Upper lobe of left lung (tissue), 6 donors: ENCODE measurements at regions not wholly inside any gene's neighbourhood (a gene's known extent, or its start where the extent isn't known, plus 50 kb on each side); places are given as distances from the start of the nearest gene placed in this dataset.
A peak's percentile ranks its signal among the peaks of the same experiment; 100 is the strongest.

Experiments used
- ATAC-seq, 2 donors: fragments of 200-7000 bp; cut with Tn5 transposase; one replicate each; pipeline ENCODE4 v1.9.1; 2022; ENCODE audit warnings: mild to moderate bottlenecking in 2 of 2, moderate library complexity in 2 of 2; ENCODE audit not compliant: low FRiP score in 2 of 2
- DNase-seq, 2 donors: peaks; one replicate each; pipeline ENCODE4 v3.0.0-alpha.2; 2019 to 2020
- H3K27ac ChIP-seq, 4 donors: fragments of 200-600 bp; sonication (generic); one replicate each; pipeline ENCODE4 v1.5.1; 2016 to 2019
- H3K27me3 ChIP-seq, 4 donors: fragments of 200-600 bp; sonication (generic); one replicate each; pipeline ENCODE4 v1.5.1; 2017 to 2019
- H3K36me3 ChIP-seq, 4 donors: fragments of 200-600 bp; sonication (generic); one replicate each; pipeline ENCODE4 v1.5.1; 2016 to 2019
- H3K4me1 ChIP-seq, 4 donors: fragments of 200-600 bp; sonication (generic); one replicate each; pipeline ENCODE4 v1.5.1; 2018 to 2019
- H3K4me3 ChIP-seq, 4 donors: fragments of 200-600 bp; sonication (generic); one replicate each; pipeline ENCODE4 v1.5.1; 2017 to 2019; ENCODE audit warnings: mild to moderate bottlenecking in 2 of 4, moderate library complexity in 1 of 4
- H3K9me3 ChIP-seq, 4 donors: fragments of 200-600 bp; sonication (generic); one replicate each; pipeline ENCODE4 v1.5.1; 2018 to 2019
- CTCF ChIP-seq, 6 experiments: fragments of 450-650 bp in 4 of 6; fragments of 200-600 bp in 2 of 6; sonication (generic) in 2 of 6; IDR thresholded peaks; one replicate each; pipeline ENCODE4 v1.5.1; 2016 to 2019; ENCODE audit warnings: antibody characterized with exemption in 6 of 6
- EP300 ChIP-seq, 4 donors: sonication (generic); formaldehyde crosslinking; IDR thresholded peaks; one replicate each; pipeline ENCODE4 v1.5.1; 2017; ENCODE audit warnings: antibody characterized with exemption in 4 of 4, control low read depth in 2 of 4
- POLR2A ChIP-seq, 4 donors: fragments of 450-650 bp; IDR thresholded peaks; one replicate each; pipeline ENCODE4 v1.5.1; 2016 to 2017; ENCODE audit warnings: antibody characterized with exemption in 4 of 4, mild to moderate bottlenecking in 2 of 4
- POLR2AphosphoS5 ChIP-seq, 2 donors: sonication (generic); formaldehyde crosslinking; IDR thresholded peaks; one replicate each; pipeline ENCODE4 v1.5.1; 2017; ENCODE audit warnings: antibody characterized with exemption in 2 of 2
- WGBS, 2 donors: methylation state at CpG; one replicate each; pipeline ENCODE4 v1.1.5; 2017 to 2018; 5-methylcytosine and 5-hydroxymethylcytosine counted together
- donor health status: DM: no; HTN: no; CAD: no; lungs with moderate emphysema.
- donor health status: DM: no; HTN: yes; CAD: no; lungs with severe emphysema.

- no peak for ATAC-seq
Measured at GRCh38 chr16:86013867-86014266, 114.9 kb downstream of the IRF8 start.

GRCh38 chr16:86015606-86016005, 116.6 kb downstream of the IRF8 start:
- H3K27ac ChIP-seq = no peak overlapping the region
- H3K4me1 ChIP-seq = no peaks in the 10 kb centered on the region
- H3K9me3 ChIP-seq = peaks cover 0 to 10% (median 5%) of the 10 kb centered on the region in 4 donors
- no peak overlapping the region for H3K4me3 ChIP-seq
- DNase-seq (peak in 1 of 2 donors; percentile 3), ATAC-seq (no peak)
- no peak for TF ChIP-seq POLR2AphosphoS5 (IDR thresholded peaks at IDR 0.05)
- TF ChIP-seq CTCF (IDR thresholded peaks at IDR 0.05) = no peak
- no peak for TF ChIP-seq EP300 (IDR thresholded peaks at IDR 0.05)
- WGBS, 2 donors = 77 to 80% methylated on average over 6 of the region's 6 CpGs
- no peaks in the 10 kb centered on the region for H3K27me3 ChIP-seq
- H3K36me3 ChIP-seq = no peaks in the 10 kb centered on the region

More at GRCh38 chr16:86013867-86014266, 114.9 kb downstream of the IRF8 start:
- Histone ChIP-seq H3K27ac (no peak overlapping the region), H3K4me1 (no peaks in the 10 kb centered on the region), H3K36me3 (no peaks in the 10 kb centered on the region), H3K27me3 (no peaks in the 10 kb centered on the region), H3K9me3 (no peaks in the 10 kb centered on the region), H3K4me3 (no peak overlapping the region)
- WGBS, 2 donors = 94 to 95% methylated on average over 2 of the region's 2 CpGs
- no peak for TF ChIP-seq POLR2AphosphoS5 (IDR thresholded peaks at IDR 0.05)
- TF ChIP-seq EP300 (IDR thresholded peaks at IDR 0.05) = no peak
- TF ChIP-seq POLR2A (IDR thresholded peaks at IDR 0.05) = no peak
- TF ChIP-seq CTCF (IDR thresholded peaks at IDR 0.05) = no peak
- DNase-seq = no peak

GRCh38 chr16:86016201-86016965, 117.4 kb downstream of the IRF8 start:
- WGBS, 2 donors = 48 to 51% methylated on average over 13 of the region's 13 CpGs
- Histone ChIP-seq H3K4me1 (no peaks in the 10 kb centered on the region), H3K27ac (no peak overlapping the region), H3K36me3 (no peaks in the 10 kb centered on the region), H3K4me3 (no peak overlapping the region), H3K27me3 (no peaks in the 10 kb centered on the region), H3K9me3 (peaks cover 0 to 10% (median 5%) of the 10 kb centered on the region in 4 donors)
- ATAC-seq (peak in 1 of 2 donors; percentile 67), DNase-seq (peak in 1 of 2 donors; percentile 32)
- no peak for TF ChIP-seq EP300 (IDR thresholded peaks at IDR 0.05)
- TF ChIP-seq CTCF (IDR thresholded peaks at IDR 0.05) = peak; percentile 48 to 75 (median 58)

GRCh38 chr16:86018071-86018470, 119.1 kb downstream of the IRF8 start:
- no peak overlapping the region for H3K27ac ChIP-seq
- H3K27me3 ChIP-seq = peaks cover 0 to 1% (median 0%) of the 10 kb centered on the region in 4 donors
- no peaks in the 10 kb centered on the region for H3K4me1 ChIP-seq
- no peaks in the 10 kb centered on the region for H3K36me3 ChIP-seq
- peak in 1 of 2 donors; percentile 31 for ATAC-seq
- H3K4me3 ChIP-seq = no peak overlapping the region
- peak in 1 of 2 donors; percentile 16 for DNase-seq
- TF ChIP-seq EP300 (IDR thresholded peaks at IDR 0.05) = no peak
- TF ChIP-seq CTCF (IDR thresholded peaks at IDR 0.05) = no peak
- no peak for TF ChIP-seq POLR2A (IDR thresholded peaks at IDR 0.05)
- no peak for TF ChIP-seq POLR2AphosphoS5 (IDR thresholded peaks at IDR 0.05)
- H3K9me3 ChIP-seq = peaks cover 2 to 10% (median 5%) of the 10 kb centered on the region in 4 donors
- WGBS, 2 donors = 41 to 46% methylated on average over 2 of the region's 2 CpGs

- no peaks in the 10 kb centered on the region for H3K4me1 ChIP-seq
- no peak overlapping the region for H3K4me3 ChIP-seq
- no peaks in the 10 kb centered on the region for H3K36me3 ChIP-seq
- no peak overlapping the region for H3K27ac ChIP-seq
- WGBS, 2 donors = 14 to 18% methylated on average over 6 to 7 of the region's 7 CpGs
- TF ChIP-seq EP300 (IDR thresholded peaks at IDR 0.05) (peak in 2 of 4 donors; percentile 70 to 90), POLR2AphosphoS5 (IDR thresholded peaks at IDR 0.05) (no peak)
- H3K9me3 ChIP-seq = peaks cover 3 to 13% (median 7%) of the 10 kb centered on the region in 4 donors
- DNase-seq (peak in 1 of 2 donors; percentile 46), ATAC-seq (peak; percentile 69 to 93)
- peaks cover 0 to 1% (median 0%) of the 10 kb centered on the region in 4 donors for H3K27me3 ChIP-seq
Measured at GRCh38 chr16:86018487-86018886, 119.5 kb downstream of the IRF8 start.
